ENCODE measurements at regions not wholly inside any gene's neighbourhood (a gene's known extent, or its start where the extent isn't known, plus 50 kb on each side); places are given as distances from the start of the nearest gene placed in this dataset.

DNA sequence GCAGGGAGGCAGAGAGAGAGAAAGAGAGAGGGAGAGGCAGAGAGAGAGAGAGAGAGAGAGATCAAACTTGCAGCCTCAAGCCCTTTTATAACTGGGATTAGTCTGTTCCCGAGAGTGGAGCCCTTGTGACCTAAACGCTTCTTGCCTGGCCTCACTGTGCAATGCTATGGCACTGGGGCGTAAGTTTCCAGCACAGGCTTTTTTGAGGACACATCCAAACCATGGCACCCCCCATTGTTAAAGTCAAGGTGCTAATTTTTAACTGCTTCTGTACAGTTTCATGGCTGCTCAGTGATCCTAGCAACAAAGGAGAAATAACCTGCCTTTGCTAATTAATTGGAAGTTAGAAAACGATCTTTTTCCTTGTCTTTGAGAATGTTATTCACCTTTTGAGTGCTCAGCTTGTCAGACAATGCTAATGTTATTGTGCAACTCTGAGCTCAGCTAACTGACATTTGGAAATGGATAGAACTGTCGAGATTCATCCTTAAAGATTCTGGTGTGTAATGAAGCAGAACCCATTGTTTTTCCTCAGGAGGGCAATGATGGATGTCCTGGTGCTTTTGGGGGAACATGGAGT lies 268.4 kb downstream of the GLRX3 start:
- DNase-seq, result peak; percentile 78

GRCh38 chr10:130407052-130407451 lies 270.9 kb downstream of the GLRX3 start:
- no peak for DNase-seq

GRCh38 chr10:130409331-130409730 lies 273.1 kb downstream of the GLRX3 start:
- DNase-seq, result peak; percentile 48

GRCh38 chr10:130409931-130410330 lies 273.7 kb downstream of the GLRX3 start:
- no peak for DNase-seq

DNA sequence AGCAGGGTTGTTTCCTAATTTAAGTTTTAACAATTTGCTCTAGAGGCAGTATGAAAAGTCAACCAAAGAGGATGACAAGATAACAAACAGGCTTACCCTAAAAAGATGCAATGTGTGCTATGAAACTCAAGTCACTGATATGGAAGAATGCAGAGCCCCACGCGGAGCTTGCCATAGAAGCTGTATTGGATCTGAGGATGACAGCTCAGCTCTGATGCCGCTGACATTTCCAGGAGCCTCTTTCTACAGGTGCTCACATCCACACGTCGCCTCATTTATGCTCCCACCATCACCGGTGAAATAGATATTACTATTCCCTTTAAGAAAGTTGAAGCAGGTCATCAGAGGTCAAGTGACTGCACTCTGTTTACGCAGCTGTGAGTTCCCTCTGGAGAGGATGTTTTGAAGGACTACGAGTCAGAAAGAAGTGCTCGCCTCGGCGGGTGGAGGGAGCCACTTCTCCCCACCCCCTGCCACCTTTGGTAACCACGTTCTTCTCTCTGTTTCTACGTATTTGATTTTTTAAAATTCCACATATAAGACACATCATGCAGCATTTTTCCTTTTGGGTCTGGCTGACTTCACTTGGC lies 275.4 kb downstream of the GLRX3 start:
- peak; percentile 44 for DNase-seq

DNA sequence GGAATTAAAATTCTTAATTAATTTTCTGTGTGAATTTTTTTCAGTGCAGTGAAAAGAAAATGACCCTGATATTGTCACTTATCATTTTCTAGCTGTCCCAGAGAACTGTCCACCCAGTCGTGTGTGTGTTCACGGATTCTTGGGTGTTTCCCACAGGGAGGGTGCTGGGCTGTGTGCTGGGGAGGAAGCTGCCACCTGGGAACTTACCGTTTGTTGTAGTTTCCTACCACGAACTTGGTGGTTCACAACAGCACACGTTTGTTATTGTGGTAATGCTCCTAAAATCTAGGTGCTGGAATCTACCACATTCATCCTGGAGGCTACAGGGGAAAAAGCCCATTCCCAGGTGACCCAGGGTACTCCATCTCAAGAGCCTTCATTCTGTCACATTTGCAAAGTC lies 276.1 kb downstream of the GLRX3 start:
- no peak for DNase-seq

- no peak for DNase-seq
Measured at GRCh38 chr10:130416334-130417150, 280.4 kb downstream of the GLRX3 start.

DNA sequence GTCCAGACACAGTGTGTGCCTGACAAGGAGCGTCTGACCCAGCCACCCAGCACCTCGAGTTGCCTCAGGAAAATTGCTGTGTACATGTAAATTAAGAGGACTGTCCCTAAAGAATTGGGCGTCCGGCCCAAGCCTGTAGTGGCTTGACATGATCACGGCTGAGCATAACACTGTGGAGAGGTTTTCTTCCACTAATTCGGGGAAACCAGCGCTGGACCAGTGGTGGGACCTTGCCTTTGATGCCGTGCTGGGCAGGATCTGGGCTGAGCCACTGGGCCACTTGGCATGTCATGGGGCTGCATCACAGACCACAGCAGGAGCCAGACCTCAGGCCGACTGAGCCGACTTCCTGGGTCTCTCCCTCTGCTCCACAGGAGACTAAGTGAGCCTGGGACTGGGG lies 282.5 kb downstream of the GLRX3 start:
- DNase-seq, result no peak

DNA sequence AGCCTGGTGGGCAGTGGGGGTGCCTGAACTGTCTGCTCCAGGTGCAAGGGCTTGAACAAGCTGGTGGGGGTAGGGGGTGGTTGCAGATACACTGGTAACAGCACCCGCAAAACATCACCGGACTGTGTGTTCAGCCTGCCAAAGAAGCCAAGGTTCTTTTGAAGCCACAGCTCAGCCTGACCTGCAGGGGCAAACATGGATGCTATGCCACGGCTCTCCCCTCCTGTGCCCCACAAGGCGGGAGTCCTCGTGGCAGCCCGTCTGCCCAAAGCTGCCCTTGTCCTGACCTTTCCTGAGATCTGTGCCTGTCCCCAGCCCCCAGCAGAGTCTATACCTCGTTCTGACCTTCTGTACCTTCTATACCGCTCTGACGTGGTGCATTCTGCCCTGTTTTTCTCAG lies 285.7 kb downstream of the GLRX3 start:
- DNase-seq, result no peak

- no peak for DNase-seq
Measured at GRCh38 chr10:130422366-130423324, 286.5 kb downstream of the GLRX3 start.

- no peak for DNase-seq
Measured at GRCh38 chr10:130423455-130424305, 287.5 kb downstream of the GLRX3 start.

GRCh38 chr10:130424418-130424817 lies 288.2 kb downstream of the GLRX3 start:
- no peak for DNase-seq

DNA sequence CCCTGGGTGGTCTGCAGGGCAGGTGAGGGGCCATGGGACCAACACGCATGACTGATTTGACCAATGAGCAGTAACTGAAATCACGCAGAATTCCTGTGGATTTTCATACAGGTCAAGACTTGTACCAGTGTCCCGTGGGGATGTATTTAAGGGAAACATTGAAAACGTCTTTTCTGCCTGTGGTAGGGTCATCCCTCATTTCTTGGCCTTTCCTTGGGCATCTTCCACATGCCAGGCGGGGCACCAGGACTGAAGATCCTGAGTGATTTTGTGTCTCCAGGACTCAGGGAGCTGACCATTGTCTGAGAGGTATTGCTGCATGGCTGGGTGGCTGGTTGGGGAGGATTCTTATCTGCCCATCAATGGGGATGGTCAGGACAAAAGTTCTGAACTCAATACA lies 289.0 kb downstream of the GLRX3 start:
- no peak for DNase-seq

GRCh38 chr10:130425881-130426435 lies 289.8 kb downstream of the GLRX3 start:
- DNase-seq, result no peak

- DNase-seq, result no peak
Measured at GRCh38 chr10:130427216-130427722, 291.1 kb downstream of the GLRX3 start.

- no peak for DNase-seq
Measured at GRCh38 chr10:130428936-130429335, 292.7 kb downstream of the GLRX3 start.

- no peak for DNase-seq
Measured at GRCh38 chr10:130429809-130430208, 293.6 kb downstream of the GLRX3 start.

DNA sequence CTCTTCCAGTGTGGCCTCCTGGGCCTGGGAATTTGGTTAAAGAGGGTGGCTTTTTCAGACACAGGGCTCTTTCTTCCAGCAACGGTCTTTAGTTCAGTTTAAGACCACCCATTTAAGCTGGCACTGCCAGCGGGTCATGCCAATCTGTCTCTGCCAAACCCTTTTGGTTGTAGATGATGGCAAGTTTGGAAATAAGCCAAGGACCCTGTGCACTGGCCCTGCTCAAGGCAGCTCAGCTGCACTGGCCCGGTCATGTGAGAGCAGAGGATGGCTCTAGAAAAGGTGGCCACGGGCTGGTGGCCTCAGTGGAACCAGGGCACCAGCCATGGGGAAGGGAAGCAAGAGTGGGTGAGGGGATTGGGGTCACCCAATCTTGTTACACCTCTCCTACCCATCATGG lies 294.1 kb downstream of the GLRX3 start:
- no peak for DNase-seq

DNA sequence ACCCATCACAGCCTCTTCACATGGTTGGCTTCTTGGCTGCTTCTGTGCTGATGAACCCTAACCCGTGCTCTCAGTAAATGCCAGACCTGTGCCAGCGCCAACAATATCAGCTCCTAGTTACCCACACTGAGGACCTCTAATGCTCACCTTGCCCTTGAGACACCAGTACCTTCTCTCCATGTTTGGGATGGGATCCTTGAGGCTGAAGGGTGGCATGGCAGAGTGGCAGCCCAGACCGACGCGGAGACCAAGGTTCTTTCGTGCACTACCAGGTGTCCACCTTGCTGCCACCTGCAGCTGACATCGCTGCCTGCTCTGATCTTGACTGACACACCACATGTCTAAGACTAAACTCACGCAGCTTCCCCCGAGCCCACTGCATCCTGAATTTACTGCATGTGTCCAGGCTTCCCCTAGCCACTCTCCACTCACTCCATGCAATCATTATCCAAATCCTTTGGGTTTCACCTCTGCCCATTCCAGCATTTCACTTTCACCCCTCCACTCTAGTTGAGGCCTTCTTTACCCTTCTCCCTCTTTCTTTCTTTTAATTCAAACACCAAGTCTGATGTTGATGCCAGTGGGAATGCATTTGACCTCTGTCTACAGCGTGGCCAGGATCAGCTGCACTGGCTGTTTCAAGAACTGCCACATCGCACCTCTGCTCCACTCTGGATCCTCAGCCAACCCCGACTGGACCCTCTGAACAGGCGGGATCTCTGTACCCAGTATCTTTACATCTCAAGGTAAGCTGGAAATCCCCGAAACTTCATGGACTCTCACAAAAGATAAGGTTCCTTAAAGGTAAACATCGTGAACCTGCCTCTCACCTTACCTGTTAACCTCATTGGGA lies 294.9 kb downstream of the GLRX3 start:
- no peak for DNase-seq

DNA sequence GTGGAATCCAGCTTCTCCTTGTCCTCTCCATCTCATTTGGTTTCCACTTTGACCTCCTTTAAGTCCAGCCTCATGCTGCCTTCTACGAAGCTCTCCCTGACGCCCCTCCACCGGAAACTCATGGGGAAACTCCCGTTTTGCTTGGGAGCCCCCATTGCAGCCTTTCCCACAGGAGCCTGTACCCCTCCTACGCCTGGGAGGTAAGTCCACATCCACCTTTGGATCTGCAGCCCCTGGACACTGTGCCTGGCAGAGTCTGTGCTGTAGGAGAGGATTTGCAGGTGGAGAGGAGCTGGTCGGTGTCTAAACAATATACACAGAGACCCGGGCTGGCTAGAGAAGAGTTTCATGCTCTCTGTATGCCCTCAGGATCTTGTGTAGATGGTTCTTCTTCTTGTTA lies 296.1 kb downstream of the GLRX3 start:
- DNase-seq, result no peak

- no peak for DNase-seq
Measured at GRCh38 chr10:130432850-130433249, 296.7 kb downstream of the GLRX3 start.

Data from eye (tissue), 1 donor.